ENCODE measurements at regions not wholly inside any gene's neighbourhood (a gene's known extent, or its start where the extent isn't known, plus 50 kb on each side); places are given as distances from the start of the nearest gene placed in this dataset.

GRCh38 chr4:81898862-81899504, 427.3 kb upstream of the RASGEF1B start:
- Mint-ChIP-seq H3K27me3 (ENCODE audit: low read depth, poor library complexity) (peaks cover 4% of the 10 kb centered on the region), H3K4me3 (no peak overlapping the region), H3K9me3 (no peaks in the 10 kb centered on the region), H3K36me3 (ENCODE audit: low read depth) (no peaks in the 10 kb centered on the region), H3K4me1 (peaks cover 7% of the 10 kb centered on the region), H3K27ac (no peak overlapping the region)
- no peak for DNase-seq
- TF ChIP-seq CTCF (IDR thresholded peaks at IDR 0.05): no peak

GRCh38 chr4:81896936-81897335, 425.2 kb upstream of the RASGEF1B start:
- peaks cover 4% of the 10 kb centered on the region for H3K27me3 Mint-ChIP-seq (ENCODE audit: low read depth, poor library complexity)
- DNase-seq: no peak
- peaks cover 19% of the 10 kb centered on the region for H3K4me1 Mint-ChIP-seq
- no peaks in the 10 kb centered on the region for H3K9me3 Mint-ChIP-seq
- H3K27ac Mint-ChIP-seq: no peak overlapping the region
- no peak for TF ChIP-seq CTCF (IDR thresholded peaks at IDR 0.05)
- H3K36me3 Mint-ChIP-seq (ENCODE audit: low read depth): no peaks in the 10 kb centered on the region
- no peak overlapping the region for H3K4me3 Mint-ChIP-seq

GRCh38 chr4:81891005-81891996, 419.6 kb upstream of the RASGEF1B start:
- Mint-ChIP-seq H3K9me3 (peaks cover 6% of the 10 kb centered on the region), H3K4me1 (peaks cover 22% of the 10 kb centered on the region), H3K27ac (no peak overlapping the region), H3K36me3 (ENCODE audit: low read depth) (no peaks in the 10 kb centered on the region), H3K27me3 (ENCODE audit: low read depth, poor library complexity) (no peaks in the 10 kb centered on the region), H3K4me3 (no peak overlapping the region)
- TF ChIP-seq CTCF (IDR thresholded peaks at IDR 0.05): no peak
- no peak for DNase-seq

GRCh38 chr4:81884986-81885385, 413.3 kb upstream of the RASGEF1B start:
- Mint-ChIP-seq H3K27ac (no peak overlapping the region), H3K27me3 (ENCODE audit: low read depth, poor library complexity) (peaks cover 4% of the 10 kb centered on the region), H3K9me3 (peaks cover 18% of the 10 kb centered on the region), H3K4me3 (no peak overlapping the region), H3K4me1 (no peaks in the 10 kb centered on the region), H3K36me3 (ENCODE audit: low read depth) (no peaks in the 10 kb centered on the region)
- no peak for DNase-seq
- TF ChIP-seq CTCF (IDR thresholded peaks at IDR 0.05): no peak

GRCh38 chr4:81883530-81884450, 412.1 kb upstream of the RASGEF1B start:
- H3K4me1 Mint-ChIP-seq: no peaks in the 10 kb centered on the region
- no peaks in the 10 kb centered on the region for H3K36me3 Mint-ChIP-seq (ENCODE audit: low read depth)
- H3K27me3 Mint-ChIP-seq (ENCODE audit: low read depth, poor library complexity): peaks cover 7% of the 10 kb centered on the region
- H3K9me3 Mint-ChIP-seq: peaks cover 18% of the 10 kb centered on the region
- TF ChIP-seq CTCF (IDR thresholded peaks at IDR 0.05): no peak
- no peak overlapping the region for H3K27ac Mint-ChIP-seq
- no peak for DNase-seq
- H3K4me3 Mint-ChIP-seq: no peak overlapping the region

Data from nephron progenitor cell (in vitro differentiated cells).